ENCODE measurements at regions not wholly inside any gene's neighbourhood (a gene's known extent, or its start where the extent isn't known, plus 50 kb on each side); places are given as distances from the start of the nearest gene placed in this dataset.

DNA sequence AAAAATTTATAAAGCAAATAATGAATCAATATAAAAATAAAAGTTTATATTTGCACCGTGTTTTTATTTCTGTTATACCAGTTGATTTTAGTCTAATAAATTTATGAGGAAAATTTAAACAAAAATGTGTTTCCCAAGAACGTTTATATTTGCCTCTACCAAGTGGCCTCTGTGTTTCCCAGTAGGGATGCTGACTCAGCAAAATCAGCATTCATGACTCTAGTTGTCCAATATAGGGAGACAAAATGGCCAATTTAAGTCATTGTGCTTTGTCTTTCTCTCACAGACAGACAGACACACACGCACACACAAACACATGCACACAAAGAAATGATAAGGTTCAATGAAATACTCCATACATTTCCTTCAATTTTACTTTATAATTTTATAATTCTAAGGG is 942.5 kb upstream of the ZWINT start:
- no peak overlapping the region for H3K4me3 Mint-ChIP-seq (ENCODE audit: unreplicated experiment)
- DNase-seq (ENCODE audit: unreplicated experiment) = peak; percentile 4
- peaks cover 63% of the 10 kb centered on the region for H3K27me3 Mint-ChIP-seq (ENCODE audit: insufficient read depth, unreplicated experiment)
- POLR2A ChIA-PET = no interaction called here
- BruUV-seq (replicated peaks) = no TSS peak
- no peaks in the 10 kb centered on the region for H3K4me1 Mint-ChIP-seq (ENCODE audit: insufficient read depth, unreplicated experiment)
- no peaks in the 10 kb centered on the region for H3K36me3 Mint-ChIP-seq (ENCODE audit: insufficient read depth, unreplicated experiment)
- H3K9me3 Mint-ChIP-seq (ENCODE audit: unreplicated experiment) = no peaks in the 10 kb centered on the region
- intact Hi-C loops (cut with micrococcal nuclease) = no loop called here
- no peak overlapping the region for H3K27ac Mint-ChIP-seq (ENCODE audit: low read depth, unreplicated experiment)
- TF ChIP-seq, protein P1, sequence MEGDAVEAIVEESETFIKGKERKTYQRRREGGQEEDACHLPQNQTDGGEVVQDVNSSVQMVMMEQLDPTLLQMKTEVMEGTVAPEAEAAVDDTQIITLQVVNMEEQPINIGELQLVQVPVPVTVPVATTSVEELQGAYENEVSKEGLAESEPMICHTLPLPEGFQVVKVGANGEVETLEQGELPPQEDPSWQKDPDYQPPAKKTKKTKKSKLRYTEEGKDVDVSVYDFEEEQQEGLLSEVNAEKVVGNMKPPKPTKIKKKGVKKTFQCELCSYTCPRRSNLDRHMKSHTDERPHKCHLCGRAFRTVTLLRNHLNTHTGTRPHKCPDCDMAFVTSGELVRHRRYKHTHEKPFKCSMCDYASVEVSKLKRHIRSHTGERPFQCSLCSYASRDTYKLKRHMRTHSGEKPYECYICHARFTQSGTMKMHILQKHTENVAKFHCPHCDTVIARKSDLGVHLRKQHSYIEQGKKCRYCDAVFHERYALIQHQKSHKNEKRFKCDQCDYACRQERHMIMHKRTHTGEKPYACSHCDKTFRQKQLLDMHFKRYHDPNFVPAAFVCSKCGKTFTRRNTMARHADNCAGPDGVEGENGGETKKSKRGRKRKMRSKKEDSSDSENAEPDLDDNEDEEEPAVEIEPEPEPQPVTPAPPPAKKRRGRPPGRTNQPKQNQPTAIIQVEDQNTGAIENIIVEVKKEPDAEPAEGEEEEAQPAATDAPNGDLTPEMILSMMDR (IDR thresholded peaks at IDR 0.05; ENCODE audit: unreplicated experiment) = no peak
- CTCF ChIA-PET = interaction anchor here (0.7 kb wide), 1 partner anchor 561 kb away, joined by 3 read pairs; no protein-coding TSS in a partner anchor

DNA sequence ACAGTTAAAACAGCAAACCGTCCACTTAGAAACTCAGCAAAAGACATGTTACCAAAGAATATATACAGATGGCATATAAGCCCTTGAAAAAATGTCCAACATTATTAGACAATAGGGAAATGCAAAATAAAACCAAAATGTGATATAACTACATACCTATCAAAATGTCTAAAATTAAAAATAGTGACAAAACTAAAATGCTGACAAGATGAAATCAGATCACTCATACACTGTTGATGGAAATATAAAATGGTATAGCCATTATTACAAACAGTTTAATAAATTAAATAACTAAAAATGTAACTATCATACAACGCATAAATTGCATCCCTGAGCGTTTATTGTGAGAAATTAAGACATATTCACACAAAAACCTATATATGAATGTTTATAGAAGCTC is 939.7 kb upstream of the ZWINT start:
- Mint-ChIP-seq H3K27me3 (ENCODE audit: insufficient read depth, unreplicated experiment) (peaks cover 50% of the 10 kb centered on the region), H3K9me3 (ENCODE audit: unreplicated experiment) (no peaks in the 10 kb centered on the region), H3K4me1 (ENCODE audit: insufficient read depth, unreplicated experiment) (no peaks in the 10 kb centered on the region), H3K27ac (ENCODE audit: low read depth, unreplicated experiment) (no peak overlapping the region), H3K4me3 (ENCODE audit: unreplicated experiment) (no peak overlapping the region), H3K36me3 (ENCODE audit: insufficient read depth, unreplicated experiment) (no peaks in the 10 kb centered on the region)
- intact Hi-C loops (cut with micrococcal nuclease) = no loop called here
- BruUV-seq (replicated peaks) = no TSS peak
- POLR2A ChIA-PET = interaction anchor here (0.6 kb wide), 1 partner anchor 244 kb away, joined by 3 read pairs; no protein-coding TSS in a partner anchor
- TF ChIP-seq, protein P1 (IDR thresholded peaks at IDR 0.05; ENCODE audit: unreplicated experiment) = no peak
- CTCF ChIA-PET = no interaction called here
- DNase-seq (ENCODE audit: unreplicated experiment) = no peak

DNA sequence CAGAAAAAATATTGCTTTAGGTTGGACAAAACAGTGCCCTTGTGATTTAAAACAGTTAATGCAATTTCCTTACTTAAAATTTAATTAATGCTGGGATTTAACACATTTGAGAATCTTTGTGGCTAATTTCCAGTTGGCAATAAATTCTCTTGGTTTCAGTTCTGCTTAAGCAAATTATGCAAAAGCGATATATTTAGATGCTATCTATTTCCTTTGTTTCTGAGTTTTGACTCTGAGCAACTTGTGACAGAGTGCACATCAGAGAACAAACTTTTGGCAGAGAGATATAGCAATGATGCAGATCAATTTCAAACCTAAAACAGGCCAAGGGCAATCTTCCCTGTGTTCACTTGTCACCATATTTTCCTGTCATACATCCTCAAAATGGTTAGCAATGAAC is 933.6 kb upstream of the ZWINT start:
- DNase-seq (ENCODE audit: unreplicated experiment) = no peak
- H3K36me3 Mint-ChIP-seq (ENCODE audit: insufficient read depth, unreplicated experiment) = no peaks in the 10 kb centered on the region
- H3K27me3 Mint-ChIP-seq (ENCODE audit: insufficient read depth, unreplicated experiment) = peaks cover 22% of the 10 kb centered on the region
- no peak overlapping the region for H3K4me3 Mint-ChIP-seq (ENCODE audit: unreplicated experiment)
- TF ChIP-seq, protein P1 (IDR thresholded peaks at IDR 0.05; ENCODE audit: unreplicated experiment) = no peak
- H3K27ac Mint-ChIP-seq (ENCODE audit: low read depth, unreplicated experiment) = no peak overlapping the region
- intact Hi-C loops (cut with micrococcal nuclease) = no loop called here
- ChIA-PET CTCF (no interaction called here), POLR2A (no interaction called here)
- no TSS peak for BruUV-seq (replicated peaks)
- H3K4me1 Mint-ChIP-seq (ENCODE audit: insufficient read depth, unreplicated experiment) = no peaks in the 10 kb centered on the region
- no peaks in the 10 kb centered on the region for H3K9me3 Mint-ChIP-seq (ENCODE audit: unreplicated experiment)

DNA sequence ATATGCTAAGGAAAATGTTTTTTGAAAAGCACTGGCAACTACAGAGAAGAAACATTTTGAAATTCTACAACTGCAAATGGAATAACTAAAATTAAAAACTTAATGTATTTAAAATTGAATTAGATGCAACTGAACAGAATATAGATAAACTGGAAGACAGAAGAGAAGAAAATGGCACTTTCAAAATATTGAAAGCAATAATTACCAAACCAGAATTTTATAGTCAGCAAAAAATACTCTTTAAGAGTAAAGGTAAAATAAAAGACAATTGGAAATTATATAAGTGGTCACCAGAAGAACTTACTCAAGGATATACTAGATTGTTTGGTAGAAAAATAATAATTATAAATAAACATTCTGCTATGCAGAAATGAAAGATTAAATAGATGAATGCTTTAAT is 927.7 kb upstream of the ZWINT start:
- no TSS peak for BruUV-seq (replicated peaks)
- ChIA-PET POLR2A (no interaction called here), CTCF (no interaction called here)
- DNase-seq (ENCODE audit: unreplicated experiment) = no peak
- no peak overlapping the region for H3K27ac Mint-ChIP-seq (ENCODE audit: low read depth, unreplicated experiment)
- H3K4me1 Mint-ChIP-seq (ENCODE audit: insufficient read depth, unreplicated experiment) = no peaks in the 10 kb centered on the region
- peaks cover 18% of the 10 kb centered on the region for H3K27me3 Mint-ChIP-seq (ENCODE audit: insufficient read depth, unreplicated experiment)
- H3K4me3 Mint-ChIP-seq (ENCODE audit: unreplicated experiment) = no peak overlapping the region
- H3K9me3 Mint-ChIP-seq (ENCODE audit: unreplicated experiment) = no peaks in the 10 kb centered on the region
- TF ChIP-seq, protein P1 (IDR thresholded peaks at IDR 0.05; ENCODE audit: unreplicated experiment) = no peak
- intact Hi-C loops (cut with micrococcal nuclease) = no loop called here
- no peaks in the 10 kb centered on the region for H3K36me3 Mint-ChIP-seq (ENCODE audit: insufficient read depth, unreplicated experiment)

All from MCF 10A (cell line).